Rectal smooth muscle tissue (tissue), 1 donor: ENCODE measurements at regions not wholly inside any gene's neighbourhood (a gene's known extent, or its start where the extent isn't known, plus 50 kb on each side); places are given as distances from the start of the nearest gene placed in this dataset.

ENCODE experiments used
- H3K27ac ChIP-seq: one replicate; pipeline ENCODE4 v1.7.0; 2013; ENCODE audit warnings: low read depth, low read length, inconsistent platforms
- H3K27me3 ChIP-seq: one replicate; pipeline ENCODE4 v1.7.0; 2013; ENCODE audit warnings: low read length; ENCODE audit not compliant: control insufficient read depth, insufficient read depth
- H3K36me3 ChIP-seq: one replicate; pipeline ENCODE4 v1.7.0; 2013; ENCODE audit warnings: low read length; ENCODE audit not compliant: control insufficient read depth, insufficient read depth
- H3K4me1 ChIP-seq: one replicate; pipeline ENCODE4 v1.7.0; 2013; ENCODE audit warnings: low read length; ENCODE audit not compliant: control insufficient read depth, insufficient read depth
- H3K4me3 ChIP-seq: one replicate; pipeline ENCODE4 v1.7.0; 2013; ENCODE audit warnings: low read length
- H3K9ac ChIP-seq: one replicate; pipeline ENCODE4 v1.7.0; 2013; ENCODE audit warnings: low read length

- Histone ChIP-seq H3K27ac (no peak overlapping the region), H3K4me1 (no peaks in the 10 kb centered on the region), H3K36me3 (no peaks in the 10 kb centered on the region), H3K27me3 (no peaks in the 10 kb centered on the region), H3K9ac (no peak overlapping the region), H3K4me3 (no peak overlapping the region)
These were observed 210.7 kb upstream of the SLC10A2 start for GRCh38 chr13:103276775-103277498.

GRCh38 chr13:103275722-103276121, 209.5 kb upstream of the SLC10A2 start:
- no peaks in the 10 kb centered on the region for H3K27me3 ChIP-seq
- no peaks in the 10 kb centered on the region for H3K4me1 ChIP-seq
- no peak overlapping the region for H3K9ac ChIP-seq
- no peak overlapping the region for H3K4me3 ChIP-seq
- no peak overlapping the region for H3K27ac ChIP-seq
- no peaks in the 10 kb centered on the region for H3K36me3 ChIP-seq

GRCh38 chr13:103275081-103275480, 208.9 kb upstream of the SLC10A2 start:
- H3K4me1 ChIP-seq, result no peaks in the 10 kb centered on the region
- no peaks in the 10 kb centered on the region for H3K27me3 ChIP-seq
- H3K4me3 ChIP-seq, result no peak overlapping the region
- no peak overlapping the region for H3K27ac ChIP-seq
- H3K36me3 ChIP-seq, result no peaks in the 10 kb centered on the region
- H3K9ac ChIP-seq, result no peak overlapping the region

GRCh38 chr13:103273825-103274224, 207.6 kb upstream of the SLC10A2 start:
- H3K27ac ChIP-seq, result no peak overlapping the region
- no peaks in the 10 kb centered on the region for H3K36me3 ChIP-seq
- H3K27me3 ChIP-seq, result no peaks in the 10 kb centered on the region
- no peak overlapping the region for H3K9ac ChIP-seq
- no peak overlapping the region for H3K4me3 ChIP-seq
- H3K4me1 ChIP-seq, result no peaks in the 10 kb centered on the region

GRCh38 chr13:103272770-103273169, 206.6 kb upstream of the SLC10A2 start:
- H3K27ac ChIP-seq, result no peak overlapping the region
- H3K4me3 ChIP-seq, result no peak overlapping the region
- H3K36me3 ChIP-seq, result no peaks in the 10 kb centered on the region
- H3K27me3 ChIP-seq, result no peaks in the 10 kb centered on the region
- no peaks in the 10 kb centered on the region for H3K4me1 ChIP-seq
- no peak overlapping the region for H3K9ac ChIP-seq

- Histone ChIP-seq H3K36me3 (no peaks in the 10 kb centered on the region), H3K4me3 (no peak overlapping the region), H3K27ac (no peak overlapping the region), H3K27me3 (no peaks in the 10 kb centered on the region), H3K4me1 (no peaks in the 10 kb centered on the region), H3K9ac (no peak overlapping the region)
These were observed 197.2 kb upstream of the SLC10A2 start for GRCh38 chr13:103263448-103263847.

- H3K4me1 ChIP-seq, result no peaks in the 10 kb centered on the region
- no peaks in the 10 kb centered on the region for H3K27me3 ChIP-seq
- H3K9ac ChIP-seq, result no peak overlapping the region
- no peak overlapping the region for H3K27ac ChIP-seq
- no peak overlapping the region for H3K4me3 ChIP-seq
- H3K36me3 ChIP-seq, result no peaks in the 10 kb centered on the region
These were observed 189.5 kb upstream of the SLC10A2 start for GRCh38 chr13:103255587-103256301.

GRCh38 chr13:103250071-103250470, 183.9 kb upstream of the SLC10A2 start:
- H3K9ac ChIP-seq, result no peak overlapping the region
- no peaks in the 10 kb centered on the region for H3K4me1 ChIP-seq
- no peak overlapping the region for H3K27ac ChIP-seq
- no peak overlapping the region for H3K4me3 ChIP-seq
- no peaks in the 10 kb centered on the region for H3K27me3 ChIP-seq
- no peaks in the 10 kb centered on the region for H3K36me3 ChIP-seq

- Histone ChIP-seq H3K4me1 (no peaks in the 10 kb centered on the region), H3K4me3 (no peak overlapping the region), H3K36me3 (no peaks in the 10 kb centered on the region), H3K9ac (no peak overlapping the region), H3K27ac (no peak overlapping the region), H3K27me3 (no peaks in the 10 kb centered on the region)
These were observed 180.5 kb upstream of the SLC10A2 start for GRCh38 chr13:103246581-103247200.

GRCh38 chr13:103243495-103243894, 177.3 kb upstream of the SLC10A2 start:
- Histone ChIP-seq H3K36me3 (no peaks in the 10 kb centered on the region), H3K9ac (no peak overlapping the region), H3K4me3 (no peak overlapping the region), H3K27ac (no peak overlapping the region), H3K27me3 (no peaks in the 10 kb centered on the region), H3K4me1 (no peaks in the 10 kb centered on the region)

- Histone ChIP-seq H3K9ac (no peak overlapping the region), H3K36me3 (no peaks in the 10 kb centered on the region), H3K4me1 (no peaks in the 10 kb centered on the region), H3K27me3 (no peaks in the 10 kb centered on the region), H3K27ac (no peak overlapping the region), H3K4me3 (no peak overlapping the region)
These were observed 172.2 kb upstream of the SLC10A2 start for GRCh38 chr13:103238441-103238840.

GRCh38 chr13:103236213-103236612, 170.0 kb upstream of the SLC10A2 start:
- H3K9ac ChIP-seq, result no peak overlapping the region
- H3K27me3 ChIP-seq, result no peaks in the 10 kb centered on the region
- H3K27ac ChIP-seq, result no peak overlapping the region
- H3K4me1 ChIP-seq, result no peaks in the 10 kb centered on the region
- H3K4me3 ChIP-seq, result no peak overlapping the region
- H3K36me3 ChIP-seq, result no peaks in the 10 kb centered on the region
